Right lobe of liver (tissue), 6 donors: ENCODE measurements at regions not wholly inside any gene's neighbourhood (a gene's known extent, or its start where the extent isn't known, plus 50 kb on each side); places are given as distances from the start of the nearest gene placed in this dataset.

Experiments used
- ATAC-seq, 4 donors: fragments of 200-7000 bp; cut with Tn5 transposase; one replicate each; pipeline ENCODE4 v1.9.1; 2020; ENCODE audit warnings: mild to moderate bottlenecking in 4 of 4, moderate library complexity in 4 of 4
- DNase-seq, 3 donors: peaks; one replicate each; pipeline ENCODE4 v3.0.0-alpha.2; 2020
- H3K27ac ChIP-seq, 3 donors: fragments of 200-600 bp; one replicate each; pipeline ENCODE4 v1.8.0; 2022
- H3K27me3 ChIP-seq, 2 donors: fragments of 200-600 bp; one replicate each; pipeline ENCODE4 v1.8.0; 2022
- H3K36me3 ChIP-seq, 4 donors: fragments of 200-600 bp; sonication (generic) in 1 of 4; one replicate each; pipeline versions ENCODE4 v1.5.1 to v1.8.0; 2017 to 2022; ENCODE audit warnings: control low read depth in 1 of 4
- H3K4me1 ChIP-seq, 4 donors: fragments of 200-600 bp; sonication (generic) in 1 of 4; one replicate each; pipeline versions ENCODE4 v1.5.1 to v1.8.0; 2017 to 2022; ENCODE audit warnings: control low read depth in 1 of 4
- H3K4me3 ChIP-seq, 3 donors: fragments of 200-600 bp; one replicate each; pipeline ENCODE4 v1.8.0; 2022
- H3K9me3 ChIP-seq, 4 donors: fragments of 200-600 bp; sonication (generic) in 1 of 4; one replicate each; pipeline versions ENCODE4 v1.5.1 to v1.8.0; 2017 to 2022; ENCODE audit warnings: control low read depth in 1 of 4
- CTCF ChIP-seq, 4 donors: fragments of 200-600 bp in 3 of 4; fragments of 450-650 bp in 1 of 4; IDR thresholded peaks; one replicate each; pipeline versions ENCODE4 v1.5.1 to v1.8.0; 2016 to 2022; ENCODE audit warnings: antibody characterized with exemption in 4 of 4, mild to moderate bottlenecking in 2 of 4
- POLR2A ChIP-seq: fragments of 450-650 bp; IDR thresholded peaks from one replicate; pipeline ENCODE4 v1.6.1; 2017; ENCODE audit warnings: antibody characterized with exemption, mild to moderate bottlenecking
- WGBS: methylation state at CpG from one replicate; pipeline ENCODE4 v1.1.6; 2018; ENCODE audit warnings: low coverage, low lambda C conversion rate; ENCODE audit not compliant: insufficient coverage; ENCODE audit errors: missing lambda C conversion rate; 5-methylcytosine and 5-hydroxymethylcytosine counted together
- intact Hi-C, 2 donors: fragments of 100-400 bp; cut with DNase I; formaldehyde crosslinking; loops; one replicate each; pipeline versions ENCODE4 v1.11.2 to v1.14.1; 2022
- donor health status: DM: no; HTN: yes; CAD: no.
- donor health status: DM: no; HTN: no; CAD: no.
- donor health status: DM: no; HTN: no; CAD: no.
- donor health status: DM: no; HTN: yes; CAD: no.
- donor health status: DM: no; HTN: yes; CAD: no.

GRCh38 chr4:107468156-107468555 is 251.9 kb downstream of the PAPSS1 start:
- H3K4me3 ChIP-seq, result no peak overlapping the region
- WGBS, result 77% methylated on average over 1 of the region's 1 CpG
- no peaks in the 10 kb centered on the region for H3K27me3 ChIP-seq
- DNase-seq (no peak), ATAC-seq (no peak)
- intact Hi-C loops, result no loop called here
- H3K9me3 ChIP-seq, result no peaks in the 10 kb centered on the region
- no peaks in the 10 kb centered on the region for H3K36me3 ChIP-seq
- no peaks in the 10 kb centered on the region for H3K4me1 ChIP-seq
- TF ChIP-seq POLR2A, result no peak
- H3K27ac ChIP-seq, result no peak overlapping the region

GRCh38 chr4:107467461-107467860 is 252.6 kb downstream of the PAPSS1 start:
- ATAC-seq (no peak), DNase-seq (no peak)
- no peak overlapping the region for H3K4me3 ChIP-seq
- no peaks in the 10 kb centered on the region for H3K4me1 ChIP-seq
- H3K36me3 ChIP-seq, result no peaks in the 10 kb centered on the region
- H3K9me3 ChIP-seq, result no peaks in the 10 kb centered on the region
- 58% methylated on average over 3 of the region's 3 CpGs for WGBS
- no peak for TF ChIP-seq CTCF (IDR thresholded peaks at IDR 0.05)
- H3K27me3 ChIP-seq, result no peaks in the 10 kb centered on the region
- intact Hi-C loops, result no loop called here
- H3K27ac ChIP-seq, result no peak overlapping the region

GRCh38 chr4:107458194-107458593 is 261.8 kb downstream of the PAPSS1 start:
- 62% methylated on average over 2 of the region's 2 CpGs for WGBS
- Histone ChIP-seq H3K36me3 (no peaks in the 10 kb centered on the region), H3K4me3 (no peak overlapping the region), H3K27ac (no peak overlapping the region), H3K9me3 (no peaks in the 10 kb centered on the region), H3K4me1 (no peaks in the 10 kb centered on the region), H3K27me3 (no peaks in the 10 kb centered on the region)
- ATAC-seq (no peak), DNase-seq (no peak)
- intact Hi-C loops, result no loop called here
- TF ChIP-seq CTCF (IDR thresholded peaks at IDR 0.05) (no peak), POLR2A (no peak)

- no peak for TF ChIP-seq CTCF (IDR thresholded peaks at IDR 0.05)
- no peak for TF ChIP-seq POLR2A
- Histone ChIP-seq H3K36me3 (no peaks in the 10 kb centered on the region), H3K9me3 (no peaks in the 10 kb centered on the region), H3K27me3 (no peaks in the 10 kb centered on the region), H3K27ac (no peak overlapping the region), H3K4me3 (no peak overlapping the region), H3K4me1 (no peaks in the 10 kb centered on the region)
- 41% methylated on average over 2 of the region's 2 CpGs for WGBS
- intact Hi-C loops, result no loop called here
- no peak for DNase-seq
- ATAC-seq, result no peak
Observed at GRCh38 chr4:107453987-107454386, 266.0 kb downstream of the PAPSS1 start.

- intact Hi-C loops, result no loop called here
- TF ChIP-seq POLR2A, result no peak
- TF ChIP-seq CTCF (IDR thresholded peaks at IDR 0.05), result no peak
Observed at GRCh38 chr4:107452717-107453630, 267.1 kb downstream of the PAPSS1 start.

More at GRCh38 chr4:107452717-107453630, 267.1 kb downstream of the PAPSS1 start:
- no peaks in the 10 kb centered on the region for H3K36me3 ChIP-seq
- no peaks in the 10 kb centered on the region for H3K27me3 ChIP-seq
- H3K4me1 ChIP-seq, result no peaks in the 10 kb centered on the region
- WGBS, result 40% methylated on average over 3 of the region's 3 CpGs
- no peaks in the 10 kb centered on the region for H3K9me3 ChIP-seq
- no peak overlapping the region for H3K4me3 ChIP-seq
- H3K27ac ChIP-seq, result no peak overlapping the region
- DNase-seq (no peak), ATAC-seq (no peak)
